PC-9 (cell line): ENCODE measurements at regions not wholly inside any gene's neighbourhood (a gene's known extent, or its start where the extent isn't known, plus 50 kb on each side); places are given as distances from the start of the nearest gene placed in this dataset.
A peak's percentile ranks its signal among the peaks of the same experiment; 100 is the strongest.

Experiments used
- BruUV-seq: library from RNA; stranded (reverse); fragments of 400-500 nt; replicated peaks from 2 replicates; lab custom pipeline; 2021; lab: Mats Ljungman, UMichigan
- CTCF ChIA-PET: fragments of 300-600 bp; sonication (Branson Sonifier 250); formaldehyde crosslinking; loops from one replicate; lab custom pipeline; 2022; ENCODE audit warnings: antibody characterized with exemption; lab: Charles Lee
- POLR2A ChIA-PET: fragments of 300-600 bp; sonication (Branson Sonifier 250); formaldehyde crosslinking; loops from one replicate; lab custom pipeline; 2022; ENCODE audit warnings: antibody characterized with exemption; ENCODE audit not compliant: unreplicated experiment; lab: Charles Lee
- DNase-seq, 2 experiments: peaks; one replicate each; pipeline versions ENCODE4 v3.0.0 to v3.0.0-alpha.2; 2015 to 2022; ENCODE audit warnings: mixed read lengths in 1 of 2
- H2AFZ ChIP-seq: fragments of 200-600 bp; sonication (generic); 2 replicates; pipeline ENCODE4 v1.8.1; 2017; ENCODE audit warnings: antibody characterized with exemption
- H3F3A ChIP-seq: fragments of 200-600 bp; sonication (generic); 2 replicates; pipeline ENCODE4 v1.8.1; 2017; ENCODE audit warnings: antibody characterized with exemption, mild to moderate bottlenecking, low read depth; ENCODE audit not compliant: insufficient read depth
- H3K27ac ChIP-seq: fragments of 200-600 bp; sonication (generic); 2 replicates; pipeline ENCODE4 v1.6.1; 2016; ENCODE audit warnings: mixed run types
- H3K27me3 ChIP-seq: fragments of 200-600 bp; sonication (generic); 2 replicates; pipeline ENCODE4 v1.6.1; 2016; ENCODE audit warnings: low read depth, mixed run types; ENCODE audit not compliant: insufficient read depth
- H3K36me3 ChIP-seq: fragments of 200-600 bp; sonication (generic); 2 replicates; pipeline ENCODE4 v1.6.1; 2016; ENCODE audit warnings: low read depth, mixed run types
- H3K4me1 ChIP-seq: fragments of 200-600 bp; sonication (generic); replicated peaks from 2 replicates; pipeline ENCODE4 v1.6.1; 2016; ENCODE audit warnings: mixed run types; ENCODE audit not compliant: insufficient read depth
- H3K4me2 ChIP-seq: fragments of 200-600 bp; sonication (generic); 2 replicates; pipeline ENCODE4 v1.6.1; 2017; ENCODE audit warnings: mixed run types
- H3K4me3 ChIP-seq: fragments of 200-600 bp; sonication (generic); 2 replicates; pipeline ENCODE4 v1.6.1; 2016; ENCODE audit warnings: mixed run types
- H3K79me2 ChIP-seq: fragments of 200-600 bp; sonication (generic); 2 replicates; pipeline ENCODE4 v1.6.1; 2017; ENCODE audit warnings: low read depth, mixed run types
- H3K9me2 ChIP-seq: fragments of 200-600 bp; sonication (generic); 2 replicates; pipeline ENCODE4 v1.8.1; 2017; ENCODE audit warnings: mild to moderate bottlenecking; ENCODE audit not compliant: insufficient read depth
- H3K9me3 ChIP-seq: fragments of 200-600 bp; sonication (generic); 2 replicates; pipeline ENCODE4 v1.8.1; 2016; ENCODE audit warnings: low read depth; ENCODE audit not compliant: insufficient read depth
- H4K20me1 ChIP-seq: fragments of 200-600 bp; sonication (generic); 2 replicates; pipeline ENCODE4 v1.8.1; 2017; ENCODE audit not compliant: insufficient read depth
- CTCF ChIP-seq: fragments of 200-600 bp; sonication (generic); conservative IDR thresholded peaks from 2 replicates; pipeline ENCODE4 v1.6.1; 2017; ENCODE audit warnings: mixed run types, antibody characterized with exemption, mild to moderate bottlenecking, moderate library complexity
- EZH2 ChIP-seq: fragments of 200-600 bp; sonication (generic); IDR thresholded peaks from 2 replicates; pipeline ENCODE4 v1.8.0; 2017; ENCODE audit warnings: antibody characterized with exemption, low read depth
- intact Hi-C: fragments of 100-400 bp; cut with micrococcal nuclease; formaldehyde crosslinking; loops from one replicate; pipeline ENCODE4 v1.10.0; 2022; ENCODE audit not compliant: unreplicated experiment

- Histone ChIP-seq H3K4me3 (no peak overlapping the region), H3K9me2 (no peaks in the 10 kb centered on the region), H2AFZ (no peak overlapping the region), H3F3A (no peaks in the 10 kb centered on the region), H3K79me2 (no peaks in the 10 kb centered on the region), H3K27me3 (no peaks in the 10 kb centered on the region), H3K4me1 (no peaks in the 10 kb centered on the region), H3K4me2 (no peak overlapping the region), H3K9me3 (no peaks in the 10 kb centered on the region), H3K36me3 (no peaks in the 10 kb centered on the region), H4K20me1 (no peaks in the 10 kb centered on the region), H3K27ac (no peak overlapping the region)
- no TSS peak for BruUV-seq
- intact Hi-C loops: no loop called here
- CTCF ChIA-PET: no interaction called here
- DNase-seq: no peak
- POLR2A ChIA-PET: no interaction called here
- TF ChIP-seq EZH2 (no peak), CTCF (no peak)
Measured at GRCh38 chr11:104301776-104302175, 137.8 kb upstream of the PDGFD start.

- TF ChIP-seq EZH2 (no peak), CTCF (no peak)
- CTCF ChIA-PET: no interaction called here
- Histone ChIP-seq H3F3A (no peaks in the 10 kb centered on the region), H3K36me3 (no peaks in the 10 kb centered on the region), H2AFZ (peak overlapping the region; percentile 61; the same call in 1 of the 2 replicates), H3K4me2 (no peak overlapping the region), H3K9me2 (no peaks in the 10 kb centered on the region), H3K79me2 (no peaks in the 10 kb centered on the region), H3K4me1 (no peaks in the 10 kb centered on the region), H3K27ac (no peak overlapping the region), H3K4me3 (no peak overlapping the region), H4K20me1 (no peaks in the 10 kb centered on the region), H3K27me3 (no peaks in the 10 kb centered on the region), H3K9me3 (peaks cover 5% of the 10 kb centered on the region; the same call in 1 of the 2 replicates)
- POLR2A ChIA-PET: no interaction called here
- BruUV-seq: no TSS peak
- DNase-seq: no peak
- intact Hi-C loops: no loop called here
Measured at GRCh38 chr11:104291646-104292045, 127.7 kb upstream of the PDGFD start.

- BruUV-seq: no TSS peak
- ChIA-PET CTCF (no interaction called here), POLR2A (no interaction called here)
- Histone ChIP-seq H3K4me2 (no peak overlapping the region), H3K4me1 (no peaks in the 10 kb centered on the region), H3F3A (no peaks in the 10 kb centered on the region), H3K9me2 (no peaks in the 10 kb centered on the region), H3K27ac (no peak overlapping the region), H3K9me3 (peaks cover 5% of the 10 kb centered on the region; the same call in 1 of the 2 replicates), H3K4me3 (no peak overlapping the region), H3K36me3 (no peaks in the 10 kb centered on the region), H3K27me3 (no peaks in the 10 kb centered on the region), H2AFZ (no peak overlapping the region), H3K79me2 (no peaks in the 10 kb centered on the region), H4K20me1 (no peaks in the 10 kb centered on the region)
- TF ChIP-seq CTCF: no peak
- TF ChIP-seq EZH2: no peak
- DNase-seq: no peak
- intact Hi-C loops: no loop called here
Measured at GRCh38 chr11:104286129-104286528, 122.2 kb upstream of the PDGFD start.
